ENCODE measurements at regions not wholly inside any gene's neighbourhood (a gene's known extent, or its start where the extent isn't known, plus 50 kb on each side); places are given as distances from the start of the nearest gene placed in this dataset.

- Histone ChIP-seq H2BK12ac (ENCODE audit: insufficient read length, low read depth, low read length) (no peak overlapping the region), H2AFZ (ENCODE audit: low read length) (no peak overlapping the region), H3K79me1 (ENCODE audit: insufficient read depth, low read depth, low read length, poor library complexity, severe bottlenecking) (no peaks in the 10 kb centered on the region), H3K9ac (ENCODE audit: extremely low read depth, insufficient read length, low read length) (no peak overlapping the region), H4K20me1 (ENCODE audit: control insufficient read depth, insufficient read depth, insufficient read length) (no peaks in the 10 kb centered on the region), H4K91ac (ENCODE audit: insufficient read length, low read depth, low read length) (no peak overlapping the region), H3K23me2 (ENCODE audit: insufficient read length, low read depth, low read length, poor library complexity, severe bottlenecking) (no peaks in the 10 kb centered on the region), H3K14ac (ENCODE audit: insufficient read depth, low read length) (no peak overlapping the region), H3K4me2 (ENCODE audit: insufficient read depth, insufficient read length, low read length) (no peak overlapping the region), H3K79me2 (ENCODE audit: insufficient read depth, low read length) (no peaks in the 10 kb centered on the region), H3K4ac (ENCODE audit: low read depth, low read length) (no peak overlapping the region), H3K56ac (ENCODE audit: insufficient read length, low read depth, low read length) (no peak overlapping the region), H2BK120ac (ENCODE audit: low read depth, low read length, poor library complexity, severe bottlenecking) (no peak overlapping the region), H3T11ph (ENCODE audit: low read length) (no peak overlapping the region), H2BK15ac (ENCODE audit: low read depth, low read length) (no peak overlapping the region), H3K27ac (ENCODE audit: insufficient read length, low read depth, low read length) (no peak overlapping the region), H3K27me3 (ENCODE audit: insufficient read depth, low read length) (no peaks in the 10 kb centered on the region), H2AK5ac (ENCODE audit: insufficient read length, low read length) (no peak overlapping the region), H2BK5ac (ENCODE audit: insufficient read length, low read length) (no peak overlapping the region), H3K23ac (ENCODE audit: insufficient read length, low read depth, low read length) (no peak overlapping the region), H3K4me1 (ENCODE audit: insufficient read depth, low read length) (no peaks in the 10 kb centered on the region), H3K18ac (ENCODE audit: insufficient read length, low read depth, low read length) (no peak overlapping the region), H2BK20ac (ENCODE audit: low read depth, low read length, poor library complexity, severe bottlenecking) (no peak overlapping the region), H4K8ac (replicated peaks; ENCODE audit: insufficient read length, low read depth, low read length) (no peak overlapping the region), H4K5ac (ENCODE audit: insufficient read length, low read depth, low read length) (no peak overlapping the region), H3K9me3 (ENCODE audit: control insufficient read depth, low read depth, low read length) (no peaks in the 10 kb centered on the region)
- no peak for DNase-seq
- Mint-ChIP-seq H3K27me3 (ENCODE audit: low read depth) (no peaks in the 10 kb centered on the region), H3K9me3 (no peaks in the 10 kb centered on the region), H3K36me3 (ENCODE audit: insufficient read depth in 1 of 3, low read depth in 3 of 3) (no peaks in the 10 kb centered on the region), H3K4me3 (no peak overlapping the region), H3K27ac (no peak overlapping the region), H3K4me1 (no peaks in the 10 kb centered on the region)
- TF ChIP-seq, protein P1, sequence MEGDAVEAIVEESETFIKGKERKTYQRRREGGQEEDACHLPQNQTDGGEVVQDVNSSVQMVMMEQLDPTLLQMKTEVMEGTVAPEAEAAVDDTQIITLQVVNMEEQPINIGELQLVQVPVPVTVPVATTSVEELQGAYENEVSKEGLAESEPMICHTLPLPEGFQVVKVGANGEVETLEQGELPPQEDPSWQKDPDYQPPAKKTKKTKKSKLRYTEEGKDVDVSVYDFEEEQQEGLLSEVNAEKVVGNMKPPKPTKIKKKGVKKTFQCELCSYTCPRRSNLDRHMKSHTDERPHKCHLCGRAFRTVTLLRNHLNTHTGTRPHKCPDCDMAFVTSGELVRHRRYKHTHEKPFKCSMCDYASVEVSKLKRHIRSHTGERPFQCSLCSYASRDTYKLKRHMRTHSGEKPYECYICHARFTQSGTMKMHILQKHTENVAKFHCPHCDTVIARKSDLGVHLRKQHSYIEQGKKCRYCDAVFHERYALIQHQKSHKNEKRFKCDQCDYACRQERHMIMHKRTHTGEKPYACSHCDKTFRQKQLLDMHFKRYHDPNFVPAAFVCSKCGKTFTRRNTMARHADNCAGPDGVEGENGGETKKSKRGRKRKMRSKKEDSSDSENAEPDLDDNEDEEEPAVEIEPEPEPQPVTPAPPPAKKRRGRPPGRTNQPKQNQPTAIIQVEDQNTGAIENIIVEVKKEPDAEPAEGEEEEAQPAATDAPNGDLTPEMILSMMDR (conservative IDR thresholded peaks at IDR 0.05): no peak
- no CpG with 5 or more reads among the region's 7 CpGs for WGBS (ENCODE audit: extremely low coverage, insufficient read length, low lambda C conversion rate)
Measured at GRCh38 chr1:115182012-115182715, 92.9 kb upstream of the TSPAN2 start.
